Gastroesophageal sphincter (tissue), 4 donors: ENCODE measurements at regions not wholly inside any gene's neighbourhood (a gene's known extent, or its start where the extent isn't known, plus 50 kb on each side); places are given as distances from the start of the nearest gene placed in this dataset.

Experiments
- ATAC-seq: fragments of 150-250 bp; one replicate; pipeline ENCODE4 v1.9.1; 2016; ENCODE audit warnings: mild to moderate bottlenecking, moderate library complexity
- H3K27ac ChIP-seq, 4 donors: fragments of 200-600 bp; sonication (generic) in 3 of 4; 1 replicate in 3 of 4; 2 replicates in 1 of 4; pipeline ENCODE4 v1.5.1; 2016 to 2019
- H3K27me3 ChIP-seq: fragments of 200-600 bp; sonication (generic); one replicate; pipeline ENCODE4 v1.5.1; 2019
- H3K36me3 ChIP-seq, 2 donors: fragments of 200-600 bp; sonication (generic); one replicate each; pipeline ENCODE4 v1.5.1; 2019; ENCODE audit warnings: control low read depth in 1 of 2
- H3K4me1 ChIP-seq, 3 donors: fragments of 200-600 bp; sonication (generic); 1 replicate in 2 of 3; 2 replicates in 1 of 3; pipeline ENCODE4 v1.5.1; 2016 to 2019; ENCODE audit warnings: control low read depth in 2 of 3
- H3K4me3 ChIP-seq, 2 donors: fragments of 200-600 bp; sonication (generic); one replicate each; pipeline ENCODE4 v1.5.1; 2019; ENCODE audit warnings: mild to moderate bottlenecking in 1 of 2, moderate library complexity in 1 of 2
- H3K9me3 ChIP-seq, 3 donors: fragments of 200-600 bp; sonication (generic); one replicate each; pipeline ENCODE4 v1.5.1; 2017 to 2019; ENCODE audit warnings: control low read depth in 2 of 3
- CTCF ChIP-seq, 4 experiments: fragments of 200-600 bp in 2 of 4; fragments of 450-650 bp in 2 of 4; sonication (generic) in 1 of 4; IDR thresholded peaks; one replicate each; pipeline ENCODE4 v1.5.1; 2017 to 2019; ENCODE audit warnings: antibody characterized with exemption in 4 of 4, mild to moderate bottlenecking in 2 of 4, moderate library complexity in 2 of 4
- EP300 ChIP-seq: sonication (generic); formaldehyde crosslinking; IDR thresholded peaks from one replicate; pipeline ENCODE4 v1.6.1; 2017; ENCODE audit warnings: antibody characterized with exemption, mild to moderate bottlenecking
- POLR2A ChIP-seq, 2 donors: fragments of 450-650 bp; IDR thresholded peaks; one replicate each; pipeline ENCODE4 v1.6.1; 2017; ENCODE audit warnings: antibody characterized with exemption in 2 of 2, mild to moderate bottlenecking in 2 of 2, moderate library complexity in 1 of 2
- POLR2AphosphoS5 ChIP-seq: sonication (generic); formaldehyde crosslinking; IDR thresholded peaks from one replicate; pipeline ENCODE4 v1.6.1; 2017; ENCODE audit warnings: antibody characterized with exemption
- WGBS, 2 donors: methylation state at CpG; one replicate each; pipeline ENCODE4 v1.1.5; 2018; ENCODE audit warnings: low coverage in 1 of 2; 5-methylcytosine and 5-hydroxymethylcytosine counted together

- no peaks in the 10 kb centered on the region for H3K36me3 ChIP-seq
- TF ChIP-seq EP300 (no peak), CTCF (IDR thresholded peaks at IDR 0.05) (no peak)
- no peak overlapping the region for H3K4me3 ChIP-seq
- no peak for ATAC-seq
- H3K27me3 ChIP-seq: no peaks in the 10 kb centered on the region
- H3K4me1 ChIP-seq: no peaks in the 10 kb centered on the region
- H3K9me3 ChIP-seq: no peaks in the 10 kb centered on the region
- WGBS, 2 donors: 77 to 93% methylated on average over 1 of the region's 1 CpG
- no peak overlapping the region for H3K27ac ChIP-seq
Measured at GRCh38 chr4:96955226-96955625, 1115.3 kb downstream of the PDHA2 start.

GRCh38 chr4:96955691-96956090 is 1115.8 kb downstream of the PDHA2 start:
- no peaks in the 10 kb centered on the region for H3K9me3 ChIP-seq
- no peaks in the 10 kb centered on the region for H3K27me3 ChIP-seq
- H3K27ac ChIP-seq: no peak overlapping the region
- H3K4me3 ChIP-seq: no peak overlapping the region
- no peaks in the 10 kb centered on the region for H3K36me3 ChIP-seq
- TF ChIP-seq EP300: no peak
- no peak for TF ChIP-seq POLR2A (IDR thresholded peaks at IDR 0.05)
- TF ChIP-seq POLR2AphosphoS5: no peak
- no peak for TF ChIP-seq CTCF (IDR thresholded peaks at IDR 0.05)
- no peaks in the 10 kb centered on the region for H3K4me1 ChIP-seq
- no peak for ATAC-seq

DNA sequence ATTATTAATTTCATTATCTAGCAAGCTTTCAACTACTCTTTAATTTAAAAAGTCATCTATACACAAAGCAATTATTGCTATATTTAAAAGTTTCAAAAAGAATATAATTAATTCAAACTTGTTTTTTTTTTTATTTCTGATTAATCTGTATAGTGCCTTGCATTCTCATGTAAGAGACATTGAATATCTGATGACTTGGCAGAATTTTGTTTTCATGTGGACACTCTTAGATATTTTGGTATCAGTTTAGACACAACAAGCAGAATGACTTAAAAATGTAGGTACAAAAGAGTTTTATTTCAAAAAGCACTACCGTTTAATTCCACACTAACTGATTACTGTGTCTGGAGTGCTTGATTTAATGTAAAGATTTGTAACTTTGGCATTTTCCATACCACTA is 1129.6 kb downstream of the PDHA2 start:
- Histone ChIP-seq H3K27ac (no peak overlapping the region), H3K9me3 (peaks cover 0 to 7% (median 0%) of the 10 kb centered on the region in 3 donors), H3K27me3 (no peaks in the 10 kb centered on the region), H3K36me3 (no peaks in the 10 kb centered on the region), H3K4me1 (no peaks in the 10 kb centered on the region), H3K4me3 (no peak overlapping the region)
- TF ChIP-seq POLR2AphosphoS5 (no peak), EP300 (no peak), CTCF (IDR thresholded peaks at IDR 0.05) (no peak), POLR2A (IDR thresholded peaks at IDR 0.05) (no peak)
- ATAC-seq: no peak
- 85 to 89% methylated on average over 1 of the region's 1 CpG for WGBS, 2 donors

DNA sequence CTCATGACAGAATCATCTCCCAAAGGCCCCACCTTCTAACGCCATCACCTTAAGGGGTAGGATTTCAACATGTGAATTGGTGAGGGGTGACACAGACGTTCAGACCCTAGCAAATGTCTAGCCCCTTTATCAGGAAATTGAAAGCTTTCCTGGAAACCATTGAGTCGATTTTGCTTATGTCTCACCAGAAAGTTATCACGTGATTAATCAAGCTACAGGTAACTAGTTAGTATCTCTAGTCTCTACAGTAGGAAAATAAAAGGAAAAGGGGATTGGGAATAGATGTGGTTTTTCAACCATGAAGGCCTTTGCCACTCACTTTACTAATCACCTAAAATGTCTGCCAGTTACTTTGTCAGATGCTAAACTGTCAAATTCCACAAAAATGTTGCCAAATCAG is 1133.0 kb downstream of the PDHA2 start:
- Histone ChIP-seq H3K4me3 (no peak overlapping the region), H3K27ac (no peak overlapping the region), H3K27me3 (no peaks in the 10 kb centered on the region), H3K36me3 (no peaks in the 10 kb centered on the region), H3K9me3 (no peaks in the 10 kb centered on the region), H3K4me1 (no peaks in the 10 kb centered on the region)
- 43 to 75% methylated on average over 2 to 4 of the region's 4 CpGs for WGBS, 2 donors
- no peak for TF ChIP-seq EP300
- no peak for TF ChIP-seq POLR2AphosphoS5
- no peak for TF ChIP-seq CTCF (IDR thresholded peaks at IDR 0.05)
- ATAC-seq: no peak

- H3K27me3 ChIP-seq: no peaks in the 10 kb centered on the region
- H3K4me3 ChIP-seq: no peak overlapping the region
- H3K27ac ChIP-seq: no peak overlapping the region
- WGBS, 2 donors: 56 to 59% methylated on average over 2 of the region's 2 CpGs
- no peaks in the 10 kb centered on the region for H3K36me3 ChIP-seq
- ATAC-seq: no peak
- no peak for TF ChIP-seq CTCF (IDR thresholded peaks at IDR 0.05)
- TF ChIP-seq POLR2A (IDR thresholded peaks at IDR 0.05): no peak
- no peak for TF ChIP-seq POLR2AphosphoS5
- no peak for TF ChIP-seq EP300
- H3K4me1 ChIP-seq: no peaks in the 10 kb centered on the region
- H3K9me3 ChIP-seq: no peaks in the 10 kb centered on the region
Measured at GRCh38 chr4:96974295-96974694, 1134.4 kb downstream of the PDHA2 start.
